GM19397 (cell line): ENCODE measurements at regions not wholly inside any gene's neighbourhood (a gene's known extent, or its start where the extent isn't known, plus 50 kb on each side); places are given as distances from the start of the nearest gene placed in this dataset.
"Not testable (repeated sequence)": the region's sequence is repeated elsewhere in the genome, so short reads cannot be mapped to it uniquely, and the experiment has no call there.

Experiments
- ATAC-seq: cut with Tn5 transposase; IDR thresholded peaks from one replicate; pipeline ENCODE4 v1.9.1; 2021; ENCODE audit warnings: mild to moderate bottlenecking, moderate library complexity; ENCODE audit not compliant: unreplicated experiment

- ATAC-seq = not testable (repeated sequence)
Observed at GRCh38 chr1:194858811-194859480, 1672.5 kb upstream of the B3GALT2 start.

GRCh38 chr1:194857413-194857812, 1671.0 kb upstream of the B3GALT2 start:
- no peak for ATAC-seq

- ATAC-seq = no peak
Observed at GRCh38 chr1:194848846-194849245, 1662.4 kb upstream of the B3GALT2 start.

GRCh38 chr1:194846488-194846887, 1660.1 kb upstream of the B3GALT2 start:
- ATAC-seq = no peak

GRCh38 chr1:194843077-194843476, 1656.7 kb upstream of the B3GALT2 start:
- ATAC-seq = no peak

- ATAC-seq = no peak
Observed at GRCh38 chr1:194833111-194833510, 1646.7 kb upstream of the B3GALT2 start.

- not testable (repeated sequence) for ATAC-seq
Observed at GRCh38 chr1:194831595-194831994, 1645.2 kb upstream of the B3GALT2 start.

- ATAC-seq = peak; percentile 75
Observed at GRCh38 chr1:194830387-194830786, 1644.0 kb upstream of the B3GALT2 start.

GRCh38 chr1:194829492-194829891, 1643.1 kb upstream of the B3GALT2 start:
- no peak for ATAC-seq

- ATAC-seq = no peak
Observed at GRCh38 chr1:194825382-194825781, 1639.0 kb upstream of the B3GALT2 start.

- ATAC-seq = no peak
Observed at GRCh38 chr1:194821091-194821490, 1634.7 kb upstream of the B3GALT2 start.

GRCh38 chr1:194818674-194819073, 1632.3 kb upstream of the B3GALT2 start:
- no peak for ATAC-seq

- no peak for ATAC-seq
Observed at GRCh38 chr1:194816859-194817258, 1630.4 kb upstream of the B3GALT2 start.

GRCh38 chr1:194813096-194813495, 1626.7 kb upstream of the B3GALT2 start:
- no peak for ATAC-seq

GRCh38 chr1:194809665-194810064, 1623.3 kb upstream of the B3GALT2 start:
- ATAC-seq = no peak

- no peak for ATAC-seq
Observed at GRCh38 chr1:194809215-194809614, 1622.8 kb upstream of the B3GALT2 start.

- ATAC-seq = no peak
Observed at GRCh38 chr1:194807530-194808220, 1621.3 kb upstream of the B3GALT2 start.

GRCh38 chr1:194802572-194802971, 1616.2 kb upstream of the B3GALT2 start:
- ATAC-seq = no peak

- no peak for ATAC-seq
Observed at GRCh38 chr1:194795917-194796593, 1609.6 kb upstream of the B3GALT2 start.

GRCh38 chr1:194787001-194787400, 1600.6 kb upstream of the B3GALT2 start:
- ATAC-seq = no peak

- no peak for ATAC-seq
Observed at GRCh38 chr1:194786027-194786426, 1599.6 kb upstream of the B3GALT2 start.

- ATAC-seq = no peak
Observed at GRCh38 chr1:194776657-194777056, 1590.2 kb upstream of the B3GALT2 start.
